GM19467 (cell line): ENCODE measurements at regions not wholly inside any gene's neighbourhood (a gene's known extent, or its start where the extent isn't known, plus 50 kb on each side); places are given as distances from the start of the nearest gene placed in this dataset.

Experiments
- ATAC-seq: cut with Tn5 transposase; IDR thresholded peaks from one replicate; pipeline ENCODE4 v1.9.1; 2021; ENCODE audit warnings: mild to moderate bottlenecking, moderate library complexity; ENCODE audit not compliant: unreplicated experiment

DNA sequence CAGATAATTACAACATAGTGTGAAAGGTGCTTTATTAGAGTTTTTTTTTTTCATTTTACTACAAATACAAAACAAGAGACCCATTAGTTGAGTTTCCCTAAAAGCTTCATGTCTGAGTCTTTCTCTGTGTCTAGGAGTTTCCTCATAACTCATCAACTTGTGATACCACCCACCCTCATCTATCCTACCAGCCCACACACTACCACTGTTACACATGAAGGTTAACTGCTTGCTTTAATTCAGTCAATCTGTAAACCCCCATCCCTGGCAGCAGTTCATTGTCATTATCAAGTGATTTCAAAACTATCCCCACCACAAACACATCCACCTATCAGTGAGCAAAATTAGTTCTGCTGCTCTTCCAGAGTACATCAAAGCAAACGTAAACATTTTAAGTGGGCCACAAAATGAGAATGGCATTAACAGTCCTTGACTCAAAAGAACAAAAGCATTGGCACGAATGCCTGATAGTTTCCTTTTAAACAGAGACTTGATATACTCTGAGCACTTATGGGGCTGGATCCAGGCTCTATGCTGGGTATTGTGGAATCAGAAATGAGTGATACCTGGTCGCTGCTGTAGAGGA lies 331.6 kb upstream of the FAM241A start:
- ATAC-seq: no peak

DNA sequence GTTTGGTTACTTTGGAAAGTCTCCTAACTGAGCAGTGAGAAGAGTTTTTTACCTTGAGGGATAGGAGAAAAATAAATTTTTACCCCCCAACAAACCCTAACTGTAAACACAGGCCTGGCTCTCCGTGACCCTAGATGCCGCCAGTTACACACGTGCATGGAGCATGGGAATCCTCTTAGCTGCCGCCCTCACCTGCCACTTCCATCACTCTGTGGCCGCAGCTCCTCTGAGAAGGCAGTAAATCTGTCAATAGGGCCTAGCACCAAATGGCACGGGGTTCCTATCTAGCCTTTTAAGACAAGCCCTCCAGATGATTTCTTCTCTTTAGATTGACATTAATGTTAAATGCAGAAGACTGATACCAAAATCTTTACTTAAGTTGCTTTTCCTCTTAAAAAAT lies 330.3 kb upstream of the FAM241A start:
- no peak for ATAC-seq

DNA sequence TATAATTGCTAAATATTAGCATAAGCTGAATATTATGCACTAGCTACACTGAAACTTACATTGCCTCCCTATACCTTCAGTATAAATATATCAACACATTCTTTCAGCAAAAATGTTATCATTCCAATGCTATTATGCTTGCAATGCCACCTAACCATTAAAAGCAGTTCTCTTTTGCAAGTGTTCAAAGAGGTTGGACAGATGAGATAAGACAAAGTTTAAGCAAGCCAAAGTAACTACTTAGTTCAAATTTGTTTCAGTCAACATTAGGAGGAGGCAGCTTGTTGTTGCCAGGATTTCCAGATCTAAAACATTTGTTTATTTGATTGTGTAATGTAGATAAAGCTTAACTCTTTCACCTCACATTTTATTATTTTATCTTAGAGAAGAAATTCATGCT lies 323.9 kb upstream of the FAM241A start:
- no peak for ATAC-seq

DNA sequence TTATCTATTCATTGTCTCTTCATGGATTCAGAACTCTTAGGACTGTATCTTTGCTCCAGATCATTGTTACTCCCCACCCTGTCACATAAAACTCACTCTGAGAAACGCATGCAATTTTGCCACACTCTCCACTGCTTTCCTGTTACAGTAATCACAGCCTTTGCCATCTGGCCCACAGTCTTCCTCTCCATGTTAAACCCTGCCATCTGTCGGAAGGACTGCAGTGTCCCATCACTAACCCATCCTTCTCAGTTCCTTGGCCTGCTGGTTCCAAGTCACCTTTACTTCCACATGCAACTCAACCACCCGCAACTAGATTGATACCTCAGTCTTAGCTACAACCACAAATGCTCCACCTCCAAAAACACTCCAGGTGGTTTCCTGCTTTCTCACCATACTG lies 308.7 kb upstream of the FAM241A start:
- no peak for ATAC-seq

DNA sequence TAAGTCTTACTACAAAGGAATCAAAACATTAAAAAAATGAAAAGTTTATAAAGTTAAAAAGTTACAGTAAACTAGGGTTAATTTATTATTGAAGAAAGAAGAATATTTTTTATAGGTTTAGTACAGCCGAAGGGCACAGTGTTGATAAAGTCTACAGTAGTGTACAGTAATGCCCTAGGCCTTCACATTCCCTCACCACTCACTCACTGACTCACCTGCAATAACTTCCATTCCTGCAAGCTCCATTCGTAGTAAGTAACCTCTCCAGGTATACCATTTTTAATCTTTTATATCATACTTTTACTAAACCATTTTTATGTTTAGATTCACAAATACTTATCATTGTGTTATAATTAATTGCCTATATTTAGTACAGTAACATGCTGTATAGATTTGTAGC lies 307.5 kb upstream of the FAM241A start:
- ATAC-seq: no peak

DNA sequence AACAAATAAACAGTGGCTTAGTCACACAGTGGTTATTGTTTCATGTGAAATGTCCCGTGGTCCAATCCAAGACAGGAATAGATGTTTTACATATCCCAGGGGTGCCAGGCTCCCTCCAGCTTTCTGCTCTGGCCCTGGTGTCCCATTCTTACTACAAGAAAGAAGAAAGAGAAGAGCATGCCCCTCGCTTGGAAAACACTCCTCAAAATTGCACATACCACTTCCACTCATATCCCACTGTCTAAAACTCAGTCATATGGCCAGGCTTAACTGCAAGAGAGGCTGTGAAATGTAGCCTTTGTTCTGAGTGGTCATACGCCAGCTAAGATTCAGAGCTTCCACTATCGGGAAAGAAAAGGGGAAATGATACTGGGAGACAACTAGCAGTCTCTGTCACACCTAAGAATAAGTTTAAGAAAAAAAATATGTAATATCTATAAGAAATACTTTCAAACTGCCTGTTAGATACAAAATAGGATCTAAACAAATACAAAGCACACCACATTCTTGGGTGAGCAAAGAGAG lies 306.8 kb upstream of the FAM241A start:
- peak; percentile 57 for ATAC-seq

DNA sequence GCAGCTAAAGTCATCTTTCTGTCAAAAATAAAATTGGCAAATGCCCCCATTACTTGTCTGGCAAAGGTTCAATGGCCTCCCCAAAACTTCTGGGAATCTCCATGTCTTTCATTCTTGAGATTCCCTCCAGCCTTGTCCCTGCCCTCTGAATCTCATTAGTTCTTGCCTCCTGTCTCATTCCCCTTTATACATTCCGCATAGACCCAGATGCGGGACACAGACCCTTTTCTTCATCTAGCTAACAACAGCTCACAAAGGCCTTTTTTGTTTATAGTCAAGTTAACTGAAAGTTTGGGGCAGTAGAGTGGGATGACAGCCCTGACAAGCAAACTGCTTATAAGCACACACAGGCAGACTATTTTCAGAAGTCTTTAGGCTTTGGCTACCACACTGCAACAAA lies 306.1 kb upstream of the FAM241A start:
- ATAC-seq: no peak

DNA sequence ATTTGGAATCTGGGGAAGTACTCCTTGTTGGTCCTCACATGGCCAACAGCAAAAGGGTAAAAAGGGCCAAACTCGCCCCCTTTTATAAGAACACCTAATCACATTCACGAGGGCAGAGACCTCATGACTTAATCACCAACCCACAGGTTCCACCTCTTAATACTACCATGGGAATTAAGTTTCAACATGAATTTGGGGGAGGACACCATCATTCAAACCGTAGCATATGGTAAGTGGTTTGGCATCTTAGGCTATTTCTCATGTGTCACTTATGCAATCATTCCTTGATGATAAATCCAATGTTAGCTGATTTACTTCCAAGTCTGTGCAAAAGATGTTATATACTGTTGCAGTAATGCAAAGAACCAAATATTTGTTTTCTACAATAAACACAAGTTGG lies 302.9 kb upstream of the FAM241A start:
- no peak for ATAC-seq

DNA sequence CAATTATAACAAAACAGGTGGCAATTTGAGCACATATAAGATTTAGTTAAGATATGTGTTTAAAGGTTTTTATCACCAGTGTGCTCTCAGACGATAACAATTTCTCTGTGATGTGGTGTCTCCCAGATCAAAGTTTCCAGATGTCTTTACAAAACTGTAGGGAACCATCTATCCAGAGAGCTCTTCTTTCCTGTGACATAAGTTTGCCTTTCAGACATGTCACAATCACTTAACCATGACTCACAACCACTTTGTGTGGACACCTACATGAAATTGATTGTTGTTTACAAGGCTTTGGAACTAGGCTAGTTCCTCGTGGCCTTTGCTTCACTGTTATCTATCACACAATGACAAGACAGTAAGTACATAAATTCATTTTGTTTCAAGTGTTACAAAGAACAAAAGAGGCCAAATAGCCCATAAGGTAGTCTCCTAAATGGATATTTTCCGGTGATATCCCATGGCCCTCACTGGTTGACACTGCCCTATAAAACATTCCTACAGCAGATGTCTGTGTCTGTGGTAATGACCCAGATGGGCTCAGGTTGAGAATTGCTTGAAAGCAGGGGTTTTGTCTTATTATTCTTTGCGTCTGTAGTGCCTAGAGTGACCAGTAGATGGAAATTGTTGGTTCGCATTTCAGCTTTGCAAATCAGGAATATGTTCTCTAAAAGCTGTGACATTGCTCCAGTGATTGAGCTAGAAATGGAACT lies 297.8 kb upstream of the FAM241A start:
- ATAC-seq: no peak

DNA sequence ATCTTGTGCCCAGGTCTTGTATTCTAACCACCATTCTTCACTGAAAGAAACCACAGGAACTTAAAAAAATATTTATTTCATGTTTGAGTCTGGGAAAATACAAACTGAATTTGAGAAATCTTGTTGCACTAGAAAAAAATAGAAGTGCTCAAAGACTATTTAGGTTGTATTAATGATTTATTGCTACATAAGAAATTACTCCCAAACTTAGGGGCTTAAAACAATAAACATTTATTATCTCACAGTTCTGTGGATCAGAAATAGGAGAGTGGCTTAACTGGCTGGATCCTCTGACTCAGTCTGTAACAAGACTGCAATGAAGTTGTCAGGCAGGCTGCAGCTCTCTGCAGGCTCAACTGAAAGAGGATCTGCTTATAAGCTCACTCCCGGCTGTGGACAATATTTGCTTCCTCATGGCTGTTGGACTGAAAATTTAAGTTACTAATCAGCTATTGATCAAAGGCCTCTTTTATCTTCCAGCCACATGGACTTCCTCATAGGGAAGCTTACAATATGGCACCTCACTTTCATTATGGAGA lies 295.4 kb upstream of the FAM241A start:
- ATAC-seq: no peak

DNA sequence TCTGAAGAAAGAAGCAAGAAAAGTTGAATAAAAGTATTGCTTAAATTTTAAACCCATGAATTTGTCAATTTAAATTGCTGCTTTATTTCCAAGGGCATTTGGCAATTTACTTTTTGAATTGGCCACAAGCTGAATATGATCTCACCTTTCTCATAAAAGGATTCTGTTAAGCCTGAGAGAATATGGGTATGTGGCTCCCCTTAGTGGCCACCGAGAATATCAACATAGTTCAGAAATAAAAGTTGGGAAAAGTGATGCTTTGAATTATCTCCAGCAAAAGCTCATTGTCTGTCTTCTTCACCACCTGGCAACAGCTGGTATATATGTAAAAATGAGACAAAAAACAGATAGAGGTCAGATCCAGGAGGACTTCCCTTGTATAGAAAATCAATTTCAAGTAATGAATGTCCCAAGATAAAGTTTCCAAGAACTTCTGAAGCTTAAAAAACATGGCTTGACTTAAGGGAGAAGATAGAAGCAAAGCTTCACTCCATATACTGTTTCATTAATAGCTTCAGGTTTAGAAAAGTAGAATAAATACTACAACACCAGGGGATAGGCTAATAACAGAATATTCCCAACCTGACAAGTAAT lies 290.7 kb upstream of the FAM241A start:
- ATAC-seq: peak; percentile 70

DNA sequence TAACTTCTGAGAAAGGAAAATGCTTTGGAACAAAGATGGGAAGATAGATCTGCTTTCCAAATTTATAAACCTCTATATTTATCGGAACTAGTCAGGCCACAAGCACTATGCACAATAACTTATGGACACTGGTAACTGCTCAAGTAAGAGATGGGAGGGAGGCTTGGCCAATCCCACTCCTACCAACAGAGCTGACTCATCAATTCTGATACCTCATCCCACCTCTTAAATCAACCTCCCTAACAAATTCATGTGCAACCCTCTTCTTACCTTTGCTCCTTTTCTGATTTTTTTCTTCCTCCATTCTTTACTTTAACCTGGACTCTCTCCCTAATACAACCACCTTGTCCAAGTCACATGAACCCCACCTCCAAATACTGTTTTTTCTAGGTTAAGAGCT lies 289.9 kb upstream of the FAM241A start:
- no peak for ATAC-seq

DNA sequence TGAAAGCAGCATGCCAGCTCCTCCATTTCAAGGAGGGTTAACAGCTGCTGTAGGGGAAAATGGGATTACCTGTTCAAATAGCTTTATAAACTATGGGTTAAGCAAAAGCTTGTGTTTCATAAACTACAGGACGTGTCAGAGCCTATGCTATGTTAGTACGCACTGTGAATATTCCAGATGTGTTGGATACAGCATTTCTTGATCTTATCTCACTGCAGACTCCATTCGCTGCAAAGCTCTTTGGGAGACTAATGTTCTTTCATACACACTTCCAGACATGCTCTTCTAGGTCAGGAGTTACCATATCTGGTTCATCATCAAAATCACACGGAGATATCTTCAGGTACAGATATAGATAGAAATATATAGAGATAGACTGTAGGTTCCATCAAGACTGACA lies 281.2 kb upstream of the FAM241A start:
- ATAC-seq: no peak

DNA sequence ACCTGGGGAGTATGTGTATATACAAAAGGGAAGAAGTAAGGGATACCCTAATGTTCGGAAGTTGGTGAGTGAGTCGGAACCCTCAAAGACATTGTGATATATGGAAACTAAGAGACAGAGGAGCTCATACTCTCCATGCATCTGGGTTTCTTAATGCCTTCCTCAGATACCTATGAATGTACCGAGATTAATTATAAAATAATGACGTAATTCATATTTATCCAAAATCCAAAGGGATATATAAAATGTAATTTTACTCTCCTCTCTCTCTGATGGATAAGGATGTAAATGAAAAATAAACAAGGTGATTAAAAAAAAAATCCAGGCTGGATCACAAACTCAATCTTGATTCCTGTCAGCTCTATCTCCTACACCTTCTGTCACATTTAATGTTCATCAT lies 275.9 kb upstream of the FAM241A start:
- no peak for ATAC-seq

DNA sequence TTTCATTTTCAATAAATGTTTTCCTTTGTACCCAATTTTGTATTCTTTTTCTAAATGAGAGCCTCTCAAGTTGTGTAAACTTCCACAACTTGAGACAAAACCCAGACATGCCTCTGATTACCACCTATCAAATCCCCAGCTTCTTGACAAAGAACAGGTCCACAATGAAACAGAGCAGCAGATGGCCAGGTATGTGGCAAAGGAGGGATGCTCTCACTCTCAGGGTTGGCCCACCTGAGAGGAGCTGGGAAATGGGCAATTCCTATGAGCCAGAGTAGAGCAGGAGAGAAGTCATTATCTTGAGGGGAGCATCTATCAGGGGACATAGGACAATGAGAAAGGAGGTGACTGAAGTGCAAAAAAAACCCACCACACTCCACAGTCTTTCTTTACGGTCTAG lies 273.5 kb upstream of the FAM241A start:
- ATAC-seq: no peak

DNA sequence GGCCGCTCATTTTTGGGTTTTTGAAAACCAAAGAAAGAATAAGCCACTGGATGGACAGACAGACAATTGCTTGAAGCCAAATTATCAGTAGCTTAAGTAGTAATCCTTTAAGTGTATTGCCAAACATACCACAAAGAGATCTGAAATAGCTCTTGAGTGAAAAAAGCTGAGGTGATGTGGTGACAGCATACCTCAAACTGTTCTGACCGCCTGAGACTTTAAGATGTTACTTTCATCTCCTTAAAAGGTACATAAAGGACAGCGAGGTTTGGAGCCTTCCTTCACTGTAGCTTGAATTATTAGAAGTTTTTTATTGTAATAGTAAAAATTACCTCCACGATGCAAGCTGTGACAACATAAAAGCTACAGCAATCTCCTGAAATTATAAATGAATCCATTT lies 271.5 kb upstream of the FAM241A start:
- ATAC-seq: no peak

DNA sequence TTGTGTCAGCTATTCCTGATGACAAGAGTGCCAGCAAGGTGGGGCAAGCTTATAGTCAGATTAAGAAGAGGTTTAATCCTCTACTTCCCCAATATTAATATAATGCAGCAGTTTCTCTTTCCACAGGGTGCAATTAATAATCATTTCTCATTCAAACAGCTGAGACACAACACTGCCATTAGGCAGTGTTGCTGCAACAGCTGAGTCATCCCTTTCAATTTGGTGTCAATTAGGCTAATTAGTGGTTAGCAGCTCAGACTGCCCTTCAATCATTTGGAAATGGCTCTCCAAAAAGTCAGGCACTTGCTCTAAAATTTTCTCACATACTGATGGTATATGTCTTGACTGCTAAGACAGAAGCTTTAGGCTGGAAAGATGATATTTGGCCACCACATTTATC lies 265.7 kb upstream of the FAM241A start:
- no peak for ATAC-seq

DNA sequence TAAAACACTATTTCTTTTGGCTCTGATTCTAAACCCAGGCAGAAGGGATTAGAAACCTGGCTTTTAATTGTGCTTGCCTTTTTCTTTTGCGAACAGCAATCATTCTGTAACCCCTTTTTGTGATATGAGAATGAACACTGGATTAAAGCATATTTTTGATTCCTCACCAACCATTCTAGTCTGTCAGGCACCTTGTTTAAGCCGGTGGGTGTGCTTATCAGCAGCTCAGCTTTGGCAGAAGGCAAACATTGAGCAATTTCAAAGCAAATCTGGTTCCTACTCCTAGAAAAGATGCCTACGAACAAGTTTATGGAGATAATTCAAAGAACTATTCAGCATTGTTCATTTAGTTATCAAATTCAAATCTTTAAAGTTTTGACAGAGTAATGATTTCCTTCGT lies 265.1 kb upstream of the FAM241A start:
- no peak for ATAC-seq

DNA sequence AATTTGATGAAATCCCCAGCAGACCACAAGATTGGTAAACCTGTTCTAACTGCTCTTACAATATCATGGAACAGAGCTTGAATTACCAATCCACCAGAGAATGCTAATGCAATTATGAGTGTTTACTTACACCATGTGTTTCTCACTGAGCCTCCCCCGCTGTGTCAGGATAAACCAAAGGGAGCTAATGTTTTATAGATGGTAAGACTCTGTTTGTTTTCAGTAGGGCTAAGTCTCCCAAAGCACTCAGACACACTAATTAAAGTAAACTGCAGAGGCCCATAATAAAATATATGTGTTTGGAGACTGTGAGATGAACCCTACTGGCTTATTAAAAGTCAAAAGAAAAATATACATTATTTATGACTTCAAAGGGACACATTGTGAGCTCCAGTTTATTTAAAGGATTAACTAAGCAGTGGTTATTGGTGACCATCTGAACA lies 261.7 kb upstream of the FAM241A start:
- no peak for ATAC-seq

DNA sequence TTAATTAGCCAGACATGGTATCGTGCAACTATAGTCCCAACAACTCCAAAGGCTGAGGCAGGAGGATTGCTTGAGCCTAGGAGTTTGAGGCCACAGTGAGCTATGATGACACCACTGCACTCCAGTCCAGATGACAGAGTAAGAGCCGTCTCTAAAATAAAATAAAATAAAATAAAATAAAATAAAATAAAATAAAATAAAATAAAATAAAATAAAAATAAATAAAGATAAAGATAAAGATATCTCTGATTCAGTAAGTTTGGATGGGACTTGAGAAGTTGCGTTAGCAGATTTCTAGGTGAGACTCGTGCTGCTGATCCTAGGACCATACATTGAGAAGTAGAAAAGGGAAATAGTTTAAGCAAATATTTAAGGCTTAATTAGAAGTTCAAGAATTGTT lies 254.8 kb upstream of the FAM241A start:
- ATAC-seq: no peak

DNA sequence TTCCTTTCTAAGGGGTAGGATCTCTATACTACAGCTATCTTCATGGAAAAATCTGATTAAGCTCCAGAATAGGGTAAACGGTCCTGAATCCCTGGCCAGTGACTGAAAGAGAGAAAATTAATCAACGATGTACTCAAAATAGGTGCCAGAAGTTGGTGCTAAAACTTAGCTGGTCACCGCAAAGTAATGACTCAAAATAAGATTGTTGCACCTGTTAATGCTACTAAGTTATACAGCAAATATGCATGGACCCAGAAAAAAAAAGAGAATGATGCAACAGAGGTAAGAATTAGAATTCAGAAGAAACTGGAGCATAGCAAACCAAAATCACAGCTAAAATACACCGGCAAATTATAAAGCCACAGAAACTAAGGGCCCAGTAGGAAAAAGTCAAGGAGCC lies 239.7 kb upstream of the FAM241A start:
- peak; percentile 64 for ATAC-seq

DNA sequence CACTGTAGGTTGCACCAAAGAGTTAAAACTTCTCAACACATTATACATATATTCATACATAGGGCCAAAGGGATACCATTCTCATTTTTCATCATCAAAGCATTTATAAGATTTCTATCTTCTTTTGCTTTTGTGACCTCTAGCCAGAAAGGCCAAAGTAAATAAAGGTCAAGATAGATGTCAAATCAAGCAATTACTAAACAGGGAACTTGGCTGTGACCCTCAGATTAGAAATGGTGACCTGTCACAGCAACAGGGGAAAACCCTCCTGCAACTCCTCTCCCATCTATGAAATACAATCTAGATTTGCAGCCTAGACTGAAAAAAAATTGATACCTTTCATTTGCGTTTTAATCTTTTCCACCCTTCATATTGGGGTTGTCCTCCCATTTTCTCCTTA lies 225.6 kb upstream of the FAM241A start:
- no peak for ATAC-seq
